VCaP (cell line): ENCODE measurements at regions not wholly inside any gene's neighbourhood (a gene's known extent, or its start where the extent isn't known, plus 50 kb on each side); places are given as distances from the start of the nearest gene placed in this dataset.
"Not testable (repeated sequence)": the region's sequence is repeated elsewhere in the genome, so short reads cannot be mapped to it uniquely, and the experiment has no call there.

Experiments
- H3K27ac ChIP-seq: fragments of 450-650 bp; 2 replicates; pipeline ENCODE4 v1.5.1; 2017
- TF ChIP-seq, protein P1 (sequence below): fragments of 450-650 bp; conservative IDR thresholded peaks from 2 replicates; pipeline ENCODE4 v1.5.1; 2017; ENCODE audit warnings: mild to moderate bottlenecking, moderate library complexity

DNA sequence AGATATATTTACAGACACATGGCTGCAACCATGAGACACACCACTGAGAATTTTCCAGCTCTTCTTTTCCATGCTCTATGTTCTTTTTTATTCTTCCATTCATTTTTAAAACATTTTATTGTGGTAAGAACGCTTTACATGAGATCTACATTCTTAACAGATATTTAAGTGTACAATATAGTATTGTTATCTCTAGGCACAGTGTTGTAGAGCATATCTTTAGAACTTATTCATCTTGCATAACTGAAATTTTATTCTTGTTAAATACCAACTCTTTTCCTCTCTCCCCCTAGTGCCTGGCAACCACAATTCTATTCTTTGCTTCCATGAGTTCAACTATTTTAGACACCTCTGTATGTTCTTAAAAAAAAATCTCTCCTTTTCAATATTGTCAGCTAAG lies 67.1 kb upstream of the HABP2 start:
- peak overlapping the region; percentile 79 for H3K27ac ChIP-seq
- TF ChIP-seq, protein P1, sequence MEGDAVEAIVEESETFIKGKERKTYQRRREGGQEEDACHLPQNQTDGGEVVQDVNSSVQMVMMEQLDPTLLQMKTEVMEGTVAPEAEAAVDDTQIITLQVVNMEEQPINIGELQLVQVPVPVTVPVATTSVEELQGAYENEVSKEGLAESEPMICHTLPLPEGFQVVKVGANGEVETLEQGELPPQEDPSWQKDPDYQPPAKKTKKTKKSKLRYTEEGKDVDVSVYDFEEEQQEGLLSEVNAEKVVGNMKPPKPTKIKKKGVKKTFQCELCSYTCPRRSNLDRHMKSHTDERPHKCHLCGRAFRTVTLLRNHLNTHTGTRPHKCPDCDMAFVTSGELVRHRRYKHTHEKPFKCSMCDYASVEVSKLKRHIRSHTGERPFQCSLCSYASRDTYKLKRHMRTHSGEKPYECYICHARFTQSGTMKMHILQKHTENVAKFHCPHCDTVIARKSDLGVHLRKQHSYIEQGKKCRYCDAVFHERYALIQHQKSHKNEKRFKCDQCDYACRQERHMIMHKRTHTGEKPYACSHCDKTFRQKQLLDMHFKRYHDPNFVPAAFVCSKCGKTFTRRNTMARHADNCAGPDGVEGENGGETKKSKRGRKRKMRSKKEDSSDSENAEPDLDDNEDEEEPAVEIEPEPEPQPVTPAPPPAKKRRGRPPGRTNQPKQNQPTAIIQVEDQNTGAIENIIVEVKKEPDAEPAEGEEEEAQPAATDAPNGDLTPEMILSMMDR: no peak

DNA sequence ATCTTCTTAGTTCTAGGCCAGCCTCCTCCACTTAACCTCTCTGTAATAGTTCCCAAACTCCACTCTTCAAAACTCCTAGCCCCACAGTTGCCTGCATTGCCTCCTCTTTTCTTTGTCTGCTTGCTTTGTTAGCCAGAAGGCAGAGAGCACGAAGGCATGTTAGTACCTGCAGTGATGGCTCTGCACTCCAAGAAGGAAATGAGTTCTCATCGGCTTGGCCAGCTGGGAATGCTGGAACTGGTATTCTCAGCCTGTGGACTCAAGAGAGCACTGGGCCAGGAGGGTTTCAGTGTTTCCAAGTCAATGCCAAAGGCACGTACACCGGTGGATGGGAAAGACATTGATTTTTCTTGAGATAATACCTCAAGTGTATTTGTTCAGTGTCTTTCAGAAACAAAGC lies 66.3 kb upstream of the HABP2 start:
- TF ChIP-seq, protein P1: no peak
- peak overlapping the region; percentile 79 for H3K27ac ChIP-seq

DNA sequence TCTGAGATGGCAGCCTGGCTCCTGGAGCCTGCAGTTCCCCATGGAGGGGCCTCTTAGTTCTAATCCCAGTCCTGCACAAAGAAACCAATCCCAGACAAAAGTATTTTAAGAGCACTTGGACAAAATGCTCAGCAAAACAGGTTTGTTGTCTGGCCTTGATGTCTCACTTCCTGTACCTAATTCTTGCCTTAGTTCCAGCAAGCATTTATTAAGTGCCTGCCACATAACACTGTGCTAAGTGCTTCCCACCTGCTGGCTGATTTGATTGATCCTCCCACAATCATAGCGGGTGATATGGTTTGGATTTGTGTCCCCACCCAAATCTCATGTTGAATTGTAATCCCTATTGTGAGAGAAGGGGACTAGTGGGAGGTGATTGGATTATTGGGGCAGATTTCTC lies 65.7 kb upstream of the HABP2 start:
- TF ChIP-seq, protein P1: no peak
- peak overlapping the region; percentile 79 for H3K27ac ChIP-seq

DNA sequence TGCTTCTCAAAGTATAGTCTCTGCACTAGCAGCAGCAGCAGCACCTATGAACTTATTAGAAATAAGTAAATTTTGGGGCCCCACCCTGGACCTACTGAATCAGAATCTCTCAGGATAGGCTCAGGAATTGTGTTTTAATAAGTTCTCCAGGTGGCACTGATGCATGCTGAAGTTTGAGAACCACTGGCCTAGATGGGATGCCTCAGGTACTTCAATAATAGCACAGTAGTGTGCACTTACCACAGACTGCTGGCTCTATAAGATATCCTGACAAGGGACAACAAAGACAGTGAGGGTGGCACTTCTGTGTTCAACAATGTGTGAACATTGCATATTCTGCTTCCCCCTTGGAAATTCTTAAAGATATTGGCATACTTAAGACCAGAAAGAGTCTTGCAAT lies 64.7 kb upstream of the HABP2 start:
- TF ChIP-seq, protein P1: no peak
- H3K27ac ChIP-seq: peak overlapping the region; percentile 79

DNA sequence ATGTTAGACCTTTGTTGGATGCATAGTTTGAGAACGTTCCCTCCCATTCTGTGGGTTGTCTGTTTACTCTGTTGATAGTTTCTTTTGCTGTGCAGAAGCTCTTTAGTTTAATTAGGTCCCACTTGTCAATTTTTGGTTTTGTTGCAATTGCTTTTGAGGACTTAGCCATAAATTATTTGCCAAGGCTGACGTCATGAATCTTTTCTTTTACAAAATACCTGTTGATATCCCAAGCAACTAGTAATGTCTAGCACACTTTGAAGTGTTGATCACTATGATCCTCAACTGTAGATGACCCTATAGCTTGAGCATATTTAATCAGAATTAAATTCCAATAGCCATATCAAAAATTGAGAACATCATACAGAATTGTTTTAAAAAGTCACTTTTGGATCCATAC lies 63.3 kb upstream of the HABP2 start:
- not testable (repeated sequence) for H3K27ac ChIP-seq

DNA sequence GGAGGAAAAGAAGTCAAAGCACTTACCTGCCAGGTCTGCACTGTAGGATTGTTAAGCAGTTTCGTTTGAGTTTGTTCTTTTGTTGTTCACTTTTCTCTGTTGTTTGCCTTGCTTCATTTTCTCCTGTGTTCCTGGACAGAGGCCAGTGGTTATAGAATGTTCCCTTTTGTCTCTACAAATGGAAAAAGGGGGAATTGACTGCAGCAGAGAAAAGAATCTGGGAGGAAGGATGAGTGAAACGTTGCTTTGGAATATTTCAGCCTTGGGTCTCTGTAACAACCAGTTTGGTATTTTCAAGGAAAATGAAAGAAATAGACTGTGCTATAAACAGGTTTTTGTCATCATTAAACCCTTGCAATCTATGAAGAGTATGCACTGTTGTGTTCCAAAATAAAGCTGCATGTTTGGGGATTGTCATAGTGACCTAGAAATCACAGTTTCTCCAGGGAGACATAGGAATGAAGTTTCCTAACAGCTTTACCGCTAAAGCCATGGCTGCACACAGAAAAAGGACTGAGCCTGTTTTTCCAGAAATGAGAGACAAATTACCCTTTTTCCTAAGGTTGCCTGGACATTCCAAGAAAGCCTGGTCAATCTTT lies 60.8 kb upstream of the HABP2 start:
- H3K27ac ChIP-seq: peak overlapping the region; percentile 26
- TF ChIP-seq, protein P1: no peak

DNA sequence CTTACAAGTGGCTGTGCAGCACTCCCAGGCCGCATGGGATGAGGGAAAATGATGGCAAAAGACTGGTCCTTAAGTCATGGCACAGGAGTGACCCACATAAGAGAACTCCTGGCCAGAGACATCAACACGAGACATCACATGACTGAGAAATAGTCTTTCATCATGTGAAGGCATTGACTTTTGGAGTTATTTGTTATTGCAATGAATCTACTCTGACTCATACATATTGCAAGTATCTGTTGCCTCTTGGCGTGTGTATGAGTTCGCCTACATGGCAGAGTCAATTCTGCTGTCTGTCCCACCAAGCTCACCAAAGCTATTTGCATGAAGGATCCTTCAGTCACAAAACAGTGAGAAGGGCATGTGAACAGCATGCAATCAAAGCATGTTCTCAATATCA lies 59.7 kb upstream of the HABP2 start:
- TF ChIP-seq, protein P1: no peak
- H3K27ac ChIP-seq: no peak overlapping the region

DNA sequence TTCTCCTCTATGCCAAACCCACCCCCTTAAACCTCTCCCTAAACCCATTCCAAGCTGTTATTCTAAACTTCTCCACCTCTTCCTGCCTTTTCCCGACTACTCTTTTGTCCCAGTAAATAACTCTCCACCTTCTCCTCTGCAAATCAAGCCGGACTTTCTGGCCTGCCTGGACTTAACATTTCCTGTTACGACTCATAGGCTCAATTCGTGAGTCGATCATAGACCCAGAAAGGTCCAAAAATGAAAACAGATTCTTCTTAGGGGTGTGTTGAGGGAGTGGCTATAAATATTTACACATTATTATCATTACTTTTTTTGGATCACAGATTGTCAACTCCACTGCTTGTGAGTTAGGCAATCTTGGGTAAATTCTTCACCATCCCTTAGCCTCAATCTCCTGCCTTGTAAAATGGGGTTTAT lies 59.0 kb upstream of the HABP2 start:
- TF ChIP-seq, protein P1: no peak
- no peak overlapping the region for H3K27ac ChIP-seq
